Vagina (tissue), 2 donors: ENCODE measurements at regions not wholly inside any gene's neighbourhood (a gene's known extent, or its start where the extent isn't known, plus 50 kb on each side); places are given as distances from the start of the nearest gene placed in this dataset.
"Not testable (repeated sequence)": the region's sequence is repeated elsewhere in the genome, so short reads cannot be mapped to it uniquely, and the experiment has no call there.

Experiments used
- DNase-seq, 2 donors: peaks; one replicate each; pipeline ENCODE4 v3.0.0-alpha.2; 2017; ENCODE audit errors: extremely low spot score in 2 of 2
- H3K27ac ChIP-seq: fragments of 200-600 bp; sonication (generic); one replicate; pipeline ENCODE4 v1.5.1; 2019
- H3K27me3 ChIP-seq: fragments of 200-600 bp; sonication (generic); one replicate; pipeline ENCODE4 v1.5.1; 2019
- H3K36me3 ChIP-seq, 2 donors: fragments of 200-600 bp; sonication (generic); one replicate each; pipeline ENCODE4 v1.5.1; 2017 to 2019
- H3K4me1 ChIP-seq: fragments of 200-600 bp; sonication (generic); one replicate; pipeline ENCODE4 v1.5.1; 2019
- H3K4me3 ChIP-seq, 2 donors: fragments of 200-600 bp; sonication (generic); 1 replicate in 1 of 2; 2 replicates in 1 of 2; pipeline ENCODE4 v1.5.1; 2016 to 2019
- H3K9me3 ChIP-seq: fragments of 200-600 bp; sonication (generic); one replicate; pipeline ENCODE4 v1.5.1; 2019
- POLR2A ChIP-seq, 2 donors: fragments of 450-650 bp; IDR thresholded peaks; one replicate each; pipeline ENCODE4 v1.6.1; 2017; ENCODE audit warnings: antibody characterized with exemption in 2 of 2, mild to moderate bottlenecking in 2 of 2, moderate library complexity in 2 of 2
- POLR2AphosphoS5 ChIP-seq, 2 donors: sonication (generic); formaldehyde crosslinking; IDR thresholded peaks; one replicate each; pipeline ENCODE4 v1.9.0; 2017; ENCODE audit warnings: antibody characterized with exemption in 2 of 2, mild to moderate bottlenecking in 2 of 2, low read depth in 1 of 2; ENCODE audit not compliant: insufficient read depth in 1 of 2
- intact Hi-C: fragments of 100-400 bp; cut with DNase I; formaldehyde crosslinking; loops from one replicate; pipeline ENCODE4 v1.15.1; 2023
- TF ChIP-seq, protein P1 (sequence below), 3 experiments: fragments of 450-650 bp in 2 of 3; fragments of 200-600 bp in 1 of 3; sonication (generic) in 1 of 3; IDR thresholded peaks; one replicate each; pipeline ENCODE4 v1.5.1; 2017 to 2019; ENCODE audit warnings: antibody characterized with exemption in 3 of 3, mild to moderate bottlenecking in 2 of 3, moderate library complexity in 2 of 3

DNA sequence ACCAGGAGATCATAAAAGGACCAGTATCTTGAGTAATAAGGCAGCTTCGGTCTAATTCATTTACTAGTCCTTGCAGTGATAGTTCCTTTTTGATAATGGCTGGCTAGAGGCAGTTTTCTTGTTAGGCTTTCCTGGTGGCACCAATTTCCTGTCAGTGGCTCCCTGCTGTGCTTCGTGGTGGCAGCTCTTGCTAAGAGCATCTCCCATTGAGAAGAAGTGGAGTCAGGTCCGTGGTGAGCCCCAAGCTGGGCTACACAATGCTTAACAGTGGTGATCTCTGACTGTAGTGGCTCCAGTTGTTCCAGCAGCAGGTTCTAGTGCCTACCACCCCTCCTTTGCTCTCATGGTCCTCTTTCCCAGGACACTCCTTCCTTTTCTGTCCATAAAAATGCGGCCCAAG, 111.2 kb downstream of the RAP2B start:
- Histone ChIP-seq H3K4me1 (no peaks in the 10 kb centered on the region), H3K36me3 (no peaks in the 10 kb centered on the region), H3K4me3 (no peak overlapping the region), H3K27ac (no peak overlapping the region), H3K27me3 (no peaks in the 10 kb centered on the region), H3K9me3 (no peaks in the 10 kb centered on the region)
- intact Hi-C loops = no loop called here
- no peak for DNase-seq
- TF ChIP-seq POLR2A (IDR thresholded peaks at IDR 0.05) = no peak
- TF ChIP-seq POLR2AphosphoS5 (IDR thresholded peaks at IDR 0.05; ENCODE audit: insufficient read depth in 1 of 2, low read depth in 1 of 2) = no peak

DNA sequence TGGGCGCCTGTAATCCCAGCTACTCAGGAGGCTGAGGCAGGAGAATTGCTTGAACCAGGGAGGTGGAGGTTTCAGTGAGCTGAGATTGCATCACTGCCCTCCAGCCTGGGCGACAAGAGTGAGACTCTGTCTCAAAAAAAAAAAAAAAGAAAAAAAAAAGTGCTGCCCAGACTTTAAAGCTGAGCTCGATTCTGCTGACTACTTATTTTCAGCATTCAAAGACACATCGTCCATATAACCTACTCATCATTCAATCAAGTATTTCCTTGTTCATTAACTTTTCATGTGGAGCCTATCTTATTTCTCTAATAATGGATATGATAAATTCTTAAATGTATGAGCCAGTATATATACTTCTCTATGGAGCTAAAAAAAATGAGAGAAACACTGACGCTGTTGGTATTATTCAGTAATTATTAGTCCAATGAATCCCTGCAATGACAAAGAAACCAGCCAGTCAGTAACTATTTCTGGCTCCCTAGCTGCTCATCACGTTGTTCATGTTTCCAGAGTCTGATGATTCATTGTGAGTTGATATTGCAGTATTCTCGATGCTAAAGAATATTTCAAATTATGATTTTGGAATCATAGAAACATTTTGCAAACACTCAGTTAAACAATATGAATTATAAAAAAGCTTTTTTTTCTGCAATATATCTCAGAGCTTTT, 111.9 kb downstream of the RAP2B start:
- Histone ChIP-seq H3K27me3 (no peaks in the 10 kb centered on the region), H3K4me3 (no peak overlapping the region), H3K36me3 (no peaks in the 10 kb centered on the region), H3K27ac (no peak overlapping the region), H3K4me1 (no peaks in the 10 kb centered on the region), H3K9me3 (no peaks in the 10 kb centered on the region)
- TF ChIP-seq, protein P1, sequence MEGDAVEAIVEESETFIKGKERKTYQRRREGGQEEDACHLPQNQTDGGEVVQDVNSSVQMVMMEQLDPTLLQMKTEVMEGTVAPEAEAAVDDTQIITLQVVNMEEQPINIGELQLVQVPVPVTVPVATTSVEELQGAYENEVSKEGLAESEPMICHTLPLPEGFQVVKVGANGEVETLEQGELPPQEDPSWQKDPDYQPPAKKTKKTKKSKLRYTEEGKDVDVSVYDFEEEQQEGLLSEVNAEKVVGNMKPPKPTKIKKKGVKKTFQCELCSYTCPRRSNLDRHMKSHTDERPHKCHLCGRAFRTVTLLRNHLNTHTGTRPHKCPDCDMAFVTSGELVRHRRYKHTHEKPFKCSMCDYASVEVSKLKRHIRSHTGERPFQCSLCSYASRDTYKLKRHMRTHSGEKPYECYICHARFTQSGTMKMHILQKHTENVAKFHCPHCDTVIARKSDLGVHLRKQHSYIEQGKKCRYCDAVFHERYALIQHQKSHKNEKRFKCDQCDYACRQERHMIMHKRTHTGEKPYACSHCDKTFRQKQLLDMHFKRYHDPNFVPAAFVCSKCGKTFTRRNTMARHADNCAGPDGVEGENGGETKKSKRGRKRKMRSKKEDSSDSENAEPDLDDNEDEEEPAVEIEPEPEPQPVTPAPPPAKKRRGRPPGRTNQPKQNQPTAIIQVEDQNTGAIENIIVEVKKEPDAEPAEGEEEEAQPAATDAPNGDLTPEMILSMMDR (IDR thresholded peaks at IDR 0.05) = no peak
- TF ChIP-seq POLR2AphosphoS5 (IDR thresholded peaks at IDR 0.05; ENCODE audit: insufficient read depth in 1 of 2, low read depth in 1 of 2) = peak in 1 of 2 donors; percentile 49
- DNase-seq = no peak
- intact Hi-C loops = no loop called here

DNA sequence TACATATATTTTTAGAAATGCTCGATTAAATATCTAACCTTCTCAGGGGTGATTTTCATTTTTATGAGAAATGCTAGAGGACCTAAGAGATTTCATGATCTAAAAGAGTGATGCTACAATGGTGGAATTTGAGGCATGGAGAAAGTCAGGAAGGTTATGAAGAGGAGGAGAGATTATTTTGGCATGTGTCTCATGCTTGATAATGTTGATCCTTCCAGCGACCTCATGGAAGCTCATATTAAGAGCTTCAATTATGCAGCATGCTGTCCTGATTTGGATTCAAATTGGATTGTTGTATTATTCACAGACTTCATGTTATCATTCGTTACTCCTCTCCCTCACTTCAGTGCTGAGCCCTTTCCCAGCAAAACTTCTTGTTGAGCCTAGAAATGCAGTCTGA, 112.5 kb downstream of the RAP2B start:
- Histone ChIP-seq H3K9me3 (no peaks in the 10 kb centered on the region), H3K4me3 (no peak overlapping the region), H3K27me3 (no peaks in the 10 kb centered on the region), H3K27ac (peak overlapping the region; percentile 20), H3K4me1 (no peaks in the 10 kb centered on the region), H3K36me3 (no peaks in the 10 kb centered on the region)
- no peak for DNase-seq
- no peak for TF ChIP-seq POLR2A (IDR thresholded peaks at IDR 0.05)
- TF ChIP-seq, protein P1 (IDR thresholded peaks at IDR 0.05) = no peak
- no peak for TF ChIP-seq POLR2AphosphoS5 (IDR thresholded peaks at IDR 0.05; ENCODE audit: insufficient read depth in 1 of 2, low read depth in 1 of 2)
- intact Hi-C loops = no loop called here

DNA sequence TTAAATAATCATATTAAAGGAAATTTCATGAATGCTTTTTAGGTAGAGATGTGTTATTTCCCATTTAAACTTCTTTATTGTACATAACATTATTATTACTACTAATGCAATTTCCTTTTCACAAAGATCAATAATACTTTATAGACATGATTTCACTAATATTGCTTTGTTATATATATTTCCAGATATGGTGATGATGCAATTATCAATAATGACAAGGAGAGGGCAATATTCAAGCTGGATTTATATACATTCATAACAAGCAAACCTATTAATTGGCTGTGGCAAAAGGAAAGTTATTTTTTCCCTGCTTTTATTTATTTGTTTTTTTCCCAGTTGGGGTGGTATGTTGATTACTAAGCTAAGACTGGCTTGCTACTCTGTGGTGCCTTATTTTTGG, 113.5 kb downstream of the RAP2B start:
- no peaks in the 10 kb centered on the region for H3K36me3 ChIP-seq
- TF ChIP-seq POLR2AphosphoS5 (IDR thresholded peaks at IDR 0.05; ENCODE audit: insufficient read depth in 1 of 2, low read depth in 1 of 2) (no peak), POLR2A (IDR thresholded peaks at IDR 0.05) (no peak)
- TF ChIP-seq, protein P1 (IDR thresholded peaks at IDR 0.05) = no peak
- no peak for DNase-seq
- H3K27ac ChIP-seq = no peak overlapping the region
- no peaks in the 10 kb centered on the region for H3K27me3 ChIP-seq
- no peaks in the 10 kb centered on the region for H3K4me1 ChIP-seq
- intact Hi-C loops = no loop called here
- no peaks in the 10 kb centered on the region for H3K9me3 ChIP-seq
- no peak overlapping the region for H3K4me3 ChIP-seq

DNA sequence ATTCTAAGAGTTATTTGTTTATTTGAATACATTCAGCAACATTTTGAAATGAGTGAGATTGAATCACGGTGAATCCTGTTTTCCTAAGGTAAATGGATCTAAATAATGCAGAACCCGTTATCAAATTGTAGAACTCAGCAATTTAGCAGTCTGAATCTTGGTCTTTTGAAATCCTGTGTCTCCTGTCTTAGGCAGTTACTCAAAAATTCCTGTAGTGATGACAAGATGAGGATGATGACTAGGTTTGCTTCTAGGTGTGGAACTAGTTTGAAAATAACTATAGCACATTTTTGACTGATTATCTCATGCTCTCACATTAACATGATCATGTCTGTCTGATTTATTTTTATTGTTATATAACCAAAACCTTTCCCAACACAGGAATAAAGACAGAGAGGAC, 115.0 kb downstream of the RAP2B start:
- intact Hi-C loops = no loop called here
- no peak overlapping the region for H3K4me3 ChIP-seq
- H3K4me1 ChIP-seq = no peaks in the 10 kb centered on the region
- no peak overlapping the region for H3K27ac ChIP-seq
- TF ChIP-seq POLR2A (IDR thresholded peaks at IDR 0.05) (no peak), POLR2AphosphoS5 (IDR thresholded peaks at IDR 0.05; ENCODE audit: insufficient read depth in 1 of 2, low read depth in 1 of 2) (no peak)
- TF ChIP-seq, protein P1 (IDR thresholded peaks at IDR 0.05) = no peak
- no peak for DNase-seq
- H3K27me3 ChIP-seq = no peaks in the 10 kb centered on the region
- H3K9me3 ChIP-seq = no peaks in the 10 kb centered on the region
- no peaks in the 10 kb centered on the region for H3K36me3 ChIP-seq

DNA sequence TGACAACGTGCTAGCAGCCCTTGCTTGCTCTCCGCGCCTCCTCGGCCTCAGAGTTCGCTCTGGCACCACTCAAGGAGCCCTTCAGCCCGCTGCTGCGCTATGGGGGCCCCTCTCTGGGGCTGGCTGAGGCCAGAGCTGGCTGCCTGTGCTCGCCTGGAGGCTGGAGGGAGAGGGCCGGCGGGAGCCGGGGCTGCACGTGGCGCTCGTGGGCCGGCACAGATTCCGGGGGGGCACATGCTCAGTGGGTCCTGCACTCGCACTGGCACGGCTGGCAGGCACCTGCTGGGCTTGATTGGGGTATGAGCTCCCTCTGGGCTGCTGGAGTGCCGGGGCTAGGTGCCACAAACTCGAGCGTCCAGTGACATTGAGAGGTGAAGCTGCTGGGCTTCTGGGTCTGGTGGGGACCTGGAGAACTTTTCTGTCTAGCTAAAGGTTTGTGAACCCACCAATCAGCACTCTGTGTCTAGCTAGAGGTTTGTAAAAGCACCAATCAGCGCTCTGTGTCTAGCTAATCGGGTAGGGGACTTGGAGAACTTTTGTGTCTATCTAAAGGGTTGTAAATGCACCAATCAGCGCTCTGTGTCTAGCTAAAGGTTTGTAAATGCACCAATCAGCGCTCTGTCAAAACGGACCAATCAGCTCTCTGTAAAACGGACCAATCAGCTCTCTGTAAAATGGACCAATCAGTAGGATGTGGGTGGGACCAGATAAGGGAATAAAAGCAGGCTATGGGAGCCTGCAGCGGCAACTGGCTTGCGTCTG, 119.4 kb downstream of the RAP2B start:
- H3K27me3 ChIP-seq, H3K9me3 ChIP-seq, H3K4me3 ChIP-seq, intact Hi-C loops, H3K36me3 ChIP-seq, DNase-seq, H3K27ac ChIP-seq: not testable (repeated sequence)
- peaks cover 22% of the 10 kb centered on the region for H3K4me1 ChIP-seq
